ENCODE measurements at regions not wholly inside any gene's neighbourhood (a gene's known extent, or its start where the extent isn't known, plus 50 kb on each side); places are given as distances from the start of the nearest gene placed in this dataset.

- Histone ChIP-seq H2BK15ac (replicated peaks; ENCODE audit: low read depth) (no peak overlapping the region), H4K8ac (ENCODE audit: low read depth, low read length) (no peak overlapping the region), H3K4me2 (ENCODE audit: low read length) (no peak overlapping the region), H3K23ac (ENCODE audit: low read length) (no peak overlapping the region), H3K79me1 (ENCODE audit: low read length) (no peaks in the 10 kb centered on the region), H3K56ac (ENCODE audit: low read length) (no peak overlapping the region), H4K5ac (ENCODE audit: low read length) (peak overlapping the region; percentile 10), H2BK5ac (ENCODE audit: low read length) (peak overlapping the region; percentile 37), H3K4me3 (ENCODE audit: low read length) (no peak overlapping the region), H3K79me2 (ENCODE audit: control insufficient read depth, insufficient read depth, low read length) (no peaks in the 10 kb centered on the region), H3K18ac (ENCODE audit: low read length) (no peak overlapping the region), H3K4me1 (ENCODE audit: control insufficient read depth, low read depth, low read length) (peaks cover 3% of the 10 kb centered on the region), H3K4ac (ENCODE audit: low read depth, low read length) (no peak overlapping the region), H2AK5ac (ENCODE audit: low read length) (no peak overlapping the region), H3K36me3 (ENCODE audit: control insufficient read depth, insufficient read depth, low read length) (no peaks in the 10 kb centered on the region), H3K27ac (ENCODE audit: low read depth, low read length) (no peak overlapping the region), H3K9ac (ENCODE audit: low read length) (no peak overlapping the region), H2BK120ac (ENCODE audit: low read depth, low read length) (no peak overlapping the region), H3K27me3 (ENCODE audit: insufficient read depth, low read length, poor library complexity) (no peaks in the 10 kb centered on the region)
- DNase-seq = no peak
These were observed 154.9 kb downstream of the SEMA6D start for GRCh38 chr15:47872208-47872607.

- H4K8ac ChIP-seq (ENCODE audit: low read depth, low read length) = no peak overlapping the region
- no peak overlapping the region for H3K4me2 ChIP-seq (ENCODE audit: low read length)
- H2AK5ac ChIP-seq (ENCODE audit: low read length) = no peak overlapping the region
- no peaks in the 10 kb centered on the region for H3K79me1 ChIP-seq (ENCODE audit: low read length)
- H3K79me2 ChIP-seq (ENCODE audit: control insufficient read depth, insufficient read depth, low read length) = no peaks in the 10 kb centered on the region
- H3K4me1 ChIP-seq (ENCODE audit: control insufficient read depth, low read depth, low read length) = peaks cover 3% of the 10 kb centered on the region
- no peak overlapping the region for H2BK15ac ChIP-seq (replicated peaks; ENCODE audit: low read depth)
- H2BK120ac ChIP-seq (ENCODE audit: low read depth, low read length) = no peak overlapping the region
- H3K4ac ChIP-seq (ENCODE audit: low read depth, low read length) = no peak overlapping the region
- no peak overlapping the region for H2BK5ac ChIP-seq (ENCODE audit: low read length)
- no peak overlapping the region for H3K27ac ChIP-seq (ENCODE audit: low read depth, low read length)
- no peak overlapping the region for H3K23ac ChIP-seq (ENCODE audit: low read length)
- no peak overlapping the region for H3K56ac ChIP-seq (ENCODE audit: low read length)
- WGBS (ENCODE audit: extremely low coverage, insufficient coverage, low lambda C conversion rate) = no CpG with 5 or more reads among the region's 7 CpGs
- H3K18ac ChIP-seq (ENCODE audit: low read length) = no peak overlapping the region
- no peaks in the 10 kb centered on the region for H3K36me3 ChIP-seq (ENCODE audit: control insufficient read depth, insufficient read depth, low read length)
- no peak overlapping the region for H3K4me3 ChIP-seq (ENCODE audit: low read length)
- no peak overlapping the region for H3K9ac ChIP-seq (ENCODE audit: low read length)
- no peaks in the 10 kb centered on the region for H3K27me3 ChIP-seq (ENCODE audit: insufficient read depth, low read length, poor library complexity)
- H4K5ac ChIP-seq (ENCODE audit: low read length) = no peak overlapping the region
- DNase-seq = no peak
These were observed 155.6 kb downstream of the SEMA6D start for GRCh38 chr15:47872869-47873432.

- Histone ChIP-seq H3K79me2 (ENCODE audit: control insufficient read depth, insufficient read depth, low read length) (no peaks in the 10 kb centered on the region), H3K23ac (ENCODE audit: low read length) (no peak overlapping the region), H3K27me3 (ENCODE audit: insufficient read depth, low read length, poor library complexity) (no peaks in the 10 kb centered on the region), H3K9ac (ENCODE audit: low read length) (no peak overlapping the region), H3K4ac (ENCODE audit: low read depth, low read length) (no peak overlapping the region), H2AK5ac (ENCODE audit: low read length) (no peak overlapping the region), H4K5ac (ENCODE audit: low read length) (no peak overlapping the region), H3K56ac (ENCODE audit: low read length) (no peak overlapping the region), H3K4me3 (ENCODE audit: low read length) (no peak overlapping the region), H3K18ac (ENCODE audit: low read length) (no peak overlapping the region), H3K27ac (ENCODE audit: low read depth, low read length) (no peak overlapping the region), H2BK5ac (ENCODE audit: low read length) (no peak overlapping the region), H2BK15ac (replicated peaks; ENCODE audit: low read depth) (no peak overlapping the region), H3K4me2 (ENCODE audit: low read length) (no peak overlapping the region), H3K36me3 (ENCODE audit: control insufficient read depth, insufficient read depth, low read length) (no peaks in the 10 kb centered on the region), H2BK120ac (ENCODE audit: low read depth, low read length) (no peak overlapping the region), H4K8ac (ENCODE audit: low read depth, low read length) (no peak overlapping the region), H3K4me1 (ENCODE audit: control insufficient read depth, low read depth, low read length) (no peaks in the 10 kb centered on the region), H3K79me1 (ENCODE audit: low read length) (no peaks in the 10 kb centered on the region)
- DNase-seq = no peak
- no CpG with 5 or more reads among the region's 5 CpGs for WGBS (ENCODE audit: extremely low coverage, insufficient coverage, low lambda C conversion rate)
These were observed 159.7 kb downstream of the SEMA6D start for GRCh38 chr15:47876986-47877385.

- Histone ChIP-seq H3K4me2 (ENCODE audit: low read length) (no peak overlapping the region), H2BK120ac (ENCODE audit: low read depth, low read length) (no peak overlapping the region), H3K23ac (ENCODE audit: low read length) (no peak overlapping the region), H3K27ac (ENCODE audit: low read depth, low read length) (no peak overlapping the region), H3K79me2 (ENCODE audit: control insufficient read depth, insufficient read depth, low read length) (no peaks in the 10 kb centered on the region), H3K4me1 (ENCODE audit: control insufficient read depth, low read depth, low read length) (no peaks in the 10 kb centered on the region), H4K8ac (ENCODE audit: low read depth, low read length) (no peak overlapping the region), H2AK5ac (ENCODE audit: low read length) (no peak overlapping the region), H3K56ac (ENCODE audit: low read length) (no peak overlapping the region), H2BK15ac (replicated peaks; ENCODE audit: low read depth) (no peak overlapping the region), H3K4ac (ENCODE audit: low read depth, low read length) (no peak overlapping the region), H3K27me3 (ENCODE audit: insufficient read depth, low read length, poor library complexity) (no peaks in the 10 kb centered on the region), H4K5ac (ENCODE audit: low read length) (no peak overlapping the region), H3K4me3 (ENCODE audit: low read length) (no peak overlapping the region), H3K79me1 (ENCODE audit: low read length) (no peaks in the 10 kb centered on the region), H3K9ac (ENCODE audit: low read length) (no peak overlapping the region), H3K36me3 (ENCODE audit: control insufficient read depth, insufficient read depth, low read length) (no peaks in the 10 kb centered on the region), H3K18ac (ENCODE audit: low read length) (no peak overlapping the region), H2BK5ac (ENCODE audit: low read length) (no peak overlapping the region)
- DNase-seq = no peak
- WGBS (ENCODE audit: extremely low coverage, insufficient coverage, low lambda C conversion rate) = no CpG with 5 or more reads among the region's 5 CpGs
These were observed 160.5 kb downstream of the SEMA6D start for GRCh38 chr15:47877836-47878235.

- Histone ChIP-seq H3K27ac (ENCODE audit: low read depth, low read length) (no peak overlapping the region), H3K79me1 (ENCODE audit: low read length) (no peaks in the 10 kb centered on the region), H3K4me3 (ENCODE audit: low read length) (no peak overlapping the region), H3K4ac (ENCODE audit: low read depth, low read length) (peak overlapping the region; percentile 83), H3K36me3 (ENCODE audit: control insufficient read depth, insufficient read depth, low read length) (no peaks in the 10 kb centered on the region), H4K8ac (ENCODE audit: low read depth, low read length) (no peak overlapping the region), H3K18ac (ENCODE audit: low read length) (peak overlapping the region; percentile 90), H2BK120ac (ENCODE audit: low read depth, low read length) (peak overlapping the region; percentile 76), H2BK15ac (replicated peaks; ENCODE audit: low read depth) (no peak overlapping the region), H4K5ac (ENCODE audit: low read length) (no peak overlapping the region), H3K56ac (ENCODE audit: low read length) (peak overlapping the region; percentile 8), H3K9ac (ENCODE audit: low read length) (no peak overlapping the region), H3K4me1 (ENCODE audit: control insufficient read depth, low read depth, low read length) (peaks cover 10% of the 10 kb centered on the region), H3K79me2 (ENCODE audit: control insufficient read depth, insufficient read depth, low read length) (no peaks in the 10 kb centered on the region), H3K23ac (ENCODE audit: low read length) (no peak overlapping the region), H3K4me2 (ENCODE audit: low read length) (no peak overlapping the region), H2AK5ac (ENCODE audit: low read length) (no peak overlapping the region), H2BK5ac (ENCODE audit: low read length) (peak overlapping the region; percentile 33), H3K27me3 (ENCODE audit: insufficient read depth, low read length, poor library complexity) (no peaks in the 10 kb centered on the region)
- WGBS (ENCODE audit: extremely low coverage, insufficient coverage, low lambda C conversion rate) = no CpG with 5 or more reads among the region's 4 CpGs
- peak; percentile 35 for DNase-seq
These were observed 168.6 kb downstream of the SEMA6D start for GRCh38 chr15:47885920-47886319.

GRCh38 chr15:47887241-47887800, 170.0 kb downstream of the SEMA6D start:
- Histone ChIP-seq H3K23ac (ENCODE audit: low read length) (no peak overlapping the region), H4K8ac (ENCODE audit: low read depth, low read length) (no peak overlapping the region), H2AK5ac (ENCODE audit: low read length) (no peak overlapping the region), H3K27ac (ENCODE audit: low read depth, low read length) (no peak overlapping the region), H3K79me1 (ENCODE audit: low read length) (no peaks in the 10 kb centered on the region), H3K9ac (ENCODE audit: low read length) (no peak overlapping the region), H3K4me1 (ENCODE audit: control insufficient read depth, low read depth, low read length) (peaks cover 10% of the 10 kb centered on the region), H3K79me2 (ENCODE audit: control insufficient read depth, insufficient read depth, low read length) (no peaks in the 10 kb centered on the region), H3K4me2 (ENCODE audit: low read length) (no peak overlapping the region), H3K18ac (ENCODE audit: low read length) (no peak overlapping the region), H3K27me3 (ENCODE audit: insufficient read depth, low read length, poor library complexity) (no peaks in the 10 kb centered on the region), H2BK15ac (replicated peaks; ENCODE audit: low read depth) (no peak overlapping the region), H2BK120ac (ENCODE audit: low read depth, low read length) (no peak overlapping the region), H3K56ac (ENCODE audit: low read length) (no peak overlapping the region), H3K36me3 (ENCODE audit: control insufficient read depth, insufficient read depth, low read length) (no peaks in the 10 kb centered on the region), H3K4ac (ENCODE audit: low read depth, low read length) (no peak overlapping the region), H3K4me3 (ENCODE audit: low read length) (no peak overlapping the region), H4K5ac (ENCODE audit: low read length) (no peak overlapping the region), H2BK5ac (ENCODE audit: low read length) (no peak overlapping the region)
- DNase-seq = no peak
- no CpG with 5 or more reads among the region's 5 CpGs for WGBS (ENCODE audit: extremely low coverage, insufficient coverage, low lambda C conversion rate)
